K562 (cell line): ENCODE measurements at regions not wholly inside any gene's neighbourhood (a gene's known extent, or its start where the extent isn't known, plus 50 kb on each side); places are given as distances from the start of the nearest gene placed in this dataset.

Source experiments
- EP300 ChIP-seq: IDR thresholded peaks from 2 replicates; pipeline ENCODE4 v1.6.1; 2012; ENCODE audit warnings: low read length, improper control_type of control experiment
- EZH2 ChIP-seq: IDR thresholded peaks from 2 replicates; pipeline ENCODE4 v1.6.1; 2012; ENCODE audit warnings: low read depth, mild to moderate bottlenecking, inconsistent platforms, low read length, borderline replicate concordance
- NCOA1 ChIP-seq: fragments of 450-650 bp; IDR thresholded peaks from 2 replicates; pipeline ENCODE4 v1.6.1; 2016; ENCODE audit warnings: low read depth
- TBL1XR1 ChIP-seq, 2 experiments: IDR thresholded peaks; 2 replicates each; pipeline ENCODE4 v1.6.1; 2012; ENCODE audit warnings: improper control_type of control experiment in 2 of 2, low read length in 2 of 2, mild to moderate bottlenecking in 1 of 2
- ZBTB34 ChIP-seq: fragments of 250-450 bp; sonication (Bioruptor Pico); IDR thresholded peaks from 2 replicates; pipeline ENCODE4 v1.8.0; 2021; ENCODE audit warnings: mild to moderate bottlenecking, moderate library complexity
- ZNF165 ChIP-seq: fragments of 250-450 bp; sonication (Bioruptor Pico); IDR thresholded peaks from 2 replicates; pipeline ENCODE4 v1.4.0; 2020; ENCODE audit warnings: borderline replicate concordance

- peak; percentile 66; the same call in 1 of the 2 replicates for TF ChIP-seq EP300
- no peak for TF ChIP-seq EZH2
- no peak for TF ChIP-seq ZBTB34
- TF ChIP-seq ZNF165 (CRISPR knock-in tag): no peak
- TF ChIP-seq TBL1XR1 (IDR thresholded peaks at IDR 0.05; ENCODE audit: low read length in 2 of 2): peak in 1 of 2 experiments; percentile 31; a peak in 1 of 4 replicates
- no peak for TF ChIP-seq NCOA1
These were observed 51.2 kb downstream of the CYRIA start for GRCh38 chr2:16614314-16614860.
